ENCODE measurements at regions not wholly inside any gene's neighbourhood (a gene's known extent, or its start where the extent isn't known, plus 50 kb on each side); places are given as distances from the start of the nearest gene placed in this dataset.

- no peak overlapping the region for H2AFZ ChIP-seq (ENCODE audit: low read length)
- no peaks in the 10 kb centered on the region for H3K9me3 ChIP-seq (ENCODE audit: low read length)
- no peaks in the 10 kb centered on the region for H3K4me1 ChIP-seq (ENCODE audit: insufficient read depth, low read length, severe bottlenecking)
- no peak overlapping the region for H3K4me3 ChIP-seq (ENCODE audit: low read depth, low read length, poor library complexity, severe bottlenecking)
- no peak overlapping the region for H3K9ac ChIP-seq (ENCODE audit: low read length)
- H3K4me2 ChIP-seq (ENCODE audit: low read length), result no peak overlapping the region
- H3K27me3 ChIP-seq (ENCODE audit: insufficient read depth, low read length), result no peaks in the 10 kb centered on the region
- no peaks in the 10 kb centered on the region for H3F3A ChIP-seq (ENCODE audit: insufficient read depth, low read length)
- no peaks in the 10 kb centered on the region for H3K79me2 ChIP-seq (ENCODE audit: insufficient read depth, low read length)
- H3K9me2 ChIP-seq (ENCODE audit: low read depth, low read length), result no peaks in the 10 kb centered on the region
- TF ChIP-seq CTCF (IDR thresholded peaks at IDR 0.05; ENCODE audit: low read length) (no peak), EZH2 (IDR thresholded peaks at IDR 0.05; ENCODE audit: borderline replicate concordance, low read length) (no peak)
- no peak overlapping the region for H3K27ac ChIP-seq (ENCODE audit: low read depth, low read length, poor library complexity, severe bottlenecking)
- H3K36me3 ChIP-seq (ENCODE audit: insufficient read depth, low read length), result no peaks in the 10 kb centered on the region
- H4K20me1 ChIP-seq (ENCODE audit: insufficient read depth, low read length), result no peaks in the 10 kb centered on the region
Observed at GRCh38 chrX:137646472-137646871, 80.5 kb downstream of the ZIC3 start.

DNA sequence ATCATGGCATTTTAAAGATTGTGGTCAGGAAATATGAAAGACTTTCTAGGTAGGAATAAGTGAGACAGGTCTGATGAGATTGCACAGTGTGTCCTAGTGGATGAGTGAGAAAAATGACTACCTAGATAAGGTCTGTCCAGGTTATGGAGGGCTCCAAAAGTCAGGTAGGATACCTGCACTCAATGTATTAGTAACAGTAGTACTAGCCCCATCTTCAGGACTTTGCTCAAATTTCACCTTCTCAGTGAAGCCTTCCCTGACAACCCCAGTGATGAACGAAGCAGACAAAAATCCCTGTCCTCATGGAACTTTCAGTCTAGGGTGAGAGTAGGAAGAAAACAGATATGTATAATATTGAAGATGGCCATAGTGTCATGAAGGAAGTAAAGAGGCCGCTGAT is 85.7 kb downstream of the ZIC3 start:
- Histone ChIP-seq H3K4me2 (ENCODE audit: low read length) (no peak overlapping the region), H3K9me3 (ENCODE audit: low read length) (no peaks in the 10 kb centered on the region), H3K9ac (ENCODE audit: low read length) (no peak overlapping the region), H3K9me2 (ENCODE audit: low read depth, low read length) (no peaks in the 10 kb centered on the region), H3K27ac (ENCODE audit: low read depth, low read length, poor library complexity, severe bottlenecking) (no peak overlapping the region), H3K36me3 (ENCODE audit: insufficient read depth, low read length) (no peaks in the 10 kb centered on the region), H3K79me2 (ENCODE audit: insufficient read depth, low read length) (no peaks in the 10 kb centered on the region), H2AFZ (ENCODE audit: low read length) (no peak overlapping the region), H4K20me1 (ENCODE audit: insufficient read depth, low read length) (no peaks in the 10 kb centered on the region), H3K27me3 (ENCODE audit: insufficient read depth, low read length) (no peaks in the 10 kb centered on the region), H3K4me1 (ENCODE audit: insufficient read depth, low read length, severe bottlenecking) (no peaks in the 10 kb centered on the region), H3F3A (ENCODE audit: insufficient read depth, low read length) (no peaks in the 10 kb centered on the region), H3K4me3 (ENCODE audit: low read depth, low read length, poor library complexity, severe bottlenecking) (no peak overlapping the region)
- TF ChIP-seq CTCF (IDR thresholded peaks at IDR 0.05; ENCODE audit: low read length) (no peak), EZH2 (IDR thresholded peaks at IDR 0.05; ENCODE audit: borderline replicate concordance, low read length) (no peak)

DNA sequence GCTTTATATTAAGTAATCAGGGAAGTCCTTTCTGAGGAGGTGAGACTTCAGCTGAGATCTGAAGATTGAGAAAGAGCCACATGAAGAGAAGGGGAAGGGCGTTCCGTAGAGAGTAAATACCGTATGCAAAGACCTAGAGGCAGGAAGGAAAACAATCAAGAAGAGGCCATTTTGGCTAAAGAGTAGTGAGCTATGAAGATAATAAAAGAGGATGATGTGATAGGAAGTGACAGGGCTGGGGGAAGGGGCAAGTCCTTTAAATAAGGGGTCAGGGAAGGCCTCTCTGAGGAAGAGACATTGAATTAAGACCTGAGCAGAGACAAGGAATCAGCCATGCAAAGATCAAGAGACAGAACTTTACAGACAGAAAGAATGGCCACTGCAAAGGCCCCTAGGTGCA is 86.2 kb downstream of the ZIC3 start:
- Histone ChIP-seq H3F3A (ENCODE audit: insufficient read depth, low read length) (no peaks in the 10 kb centered on the region), H3K4me2 (ENCODE audit: low read length) (no peak overlapping the region), H3K27ac (ENCODE audit: low read depth, low read length, poor library complexity, severe bottlenecking) (no peak overlapping the region), H3K4me1 (ENCODE audit: insufficient read depth, low read length, severe bottlenecking) (no peaks in the 10 kb centered on the region), H3K9ac (ENCODE audit: low read length) (no peak overlapping the region), H3K27me3 (ENCODE audit: insufficient read depth, low read length) (no peaks in the 10 kb centered on the region), H4K20me1 (ENCODE audit: insufficient read depth, low read length) (no peaks in the 10 kb centered on the region), H3K4me3 (ENCODE audit: low read depth, low read length, poor library complexity, severe bottlenecking) (no peak overlapping the region), H3K9me3 (ENCODE audit: low read length) (no peaks in the 10 kb centered on the region), H3K79me2 (ENCODE audit: insufficient read depth, low read length) (no peaks in the 10 kb centered on the region), H3K9me2 (ENCODE audit: low read depth, low read length) (no peaks in the 10 kb centered on the region), H2AFZ (ENCODE audit: low read length) (no peak overlapping the region), H3K36me3 (ENCODE audit: insufficient read depth, low read length) (no peaks in the 10 kb centered on the region)
- TF ChIP-seq EZH2 (IDR thresholded peaks at IDR 0.05; ENCODE audit: borderline replicate concordance, low read length), result no peak
- TF ChIP-seq CTCF (IDR thresholded peaks at IDR 0.05; ENCODE audit: low read length), result no peak
